AG04449 (cell line): ENCODE measurements at regions not wholly inside any gene's neighbourhood (a gene's known extent, or its start where the extent isn't known, plus 50 kb on each side); places are given as distances from the start of the nearest gene placed in this dataset.

ENCODE experiments used
- CTCF ChIA-PET: fragments of 350-600 bp; formaldehyde crosslinking; extraction: SDS; loops from one replicate; lab custom pipeline; 2021; ENCODE audit warnings: antibody characterized with exemption; lab: Yijun Ruan, JAX
- POLR2A ChIA-PET: fragments of 400-600, 350-600 bp; formaldehyde crosslinking; extraction: SDS; loops from one replicate; lab custom pipeline; 2020; ENCODE audit warnings: antibody characterized with exemption, inconsistent platforms; lab: Yijun Ruan, JAX
- DNase-seq: peaks from one replicate; pipeline ENCODE4 v3.0.0-alpha.2; 2010; ENCODE audit warnings: low read depth, low spot score
- H3K4me3 ChIP-seq: 2 replicates; pipeline ENCODE4 v1.5.1; 2011; ENCODE audit warnings: low read depth, mild to moderate bottlenecking, control low read depth, low read length
- CTCF ChIP-seq: IDR thresholded peaks from one replicate; pipeline ENCODE4 v1.5.1; 2011; ENCODE audit warnings: mild to moderate bottlenecking, moderate library complexity, low read length, control low read depth, inconsistent platforms; ENCODE audit not compliant: insufficient read depth; ENCODE audit errors: missing control alignments

- TF ChIP-seq CTCF = no peak
- ChIA-PET CTCF (no interaction called here), POLR2A (no interaction called here)
- DNase-seq = no peak
- no peak overlapping the region for H3K4me3 ChIP-seq
Measured at GRCh38 chr5:89777758-89778157, 631.8 kb downstream of the CETN3 start.

- H3K4me3 ChIP-seq = no peak overlapping the region
- peak; percentile 14 for DNase-seq
- no peak for TF ChIP-seq CTCF
- ChIA-PET CTCF (no interaction called here), POLR2A (no interaction called here)
Measured at GRCh38 chr5:89769975-89770374, 639.6 kb downstream of the CETN3 start.

GRCh38 chr5:89759802-89760201 is 649.8 kb downstream of the CETN3 start:
- H3K4me3 ChIP-seq = no peak overlapping the region
- ChIA-PET POLR2A (no interaction called here), CTCF (no interaction called here)
- no peak for TF ChIP-seq CTCF
- no peak for DNase-seq

- no peak overlapping the region for H3K4me3 ChIP-seq
- no peak for TF ChIP-seq CTCF
- POLR2A ChIA-PET = no interaction called here
- CTCF ChIA-PET = interaction anchor here (1.0 kb wide), 1 partner anchor 507 kb away, joined by 3 read pairs; no protein-coding TSS in a partner anchor
- no peak for DNase-seq
Measured at GRCh38 chr5:89758146-89758545, 651.4 kb downstream of the CETN3 start.

- CTCF ChIA-PET = interaction anchor here (1.4 kb wide), 1 partner anchor 1029 kb away, joined by 3 read pairs; no protein-coding TSS in a partner anchor
Measured at GRCh38 chr5:89756955-89757354, 652.6 kb downstream of the CETN3 start.

GRCh38 chr5:89755024-89755423 is 654.5 kb downstream of the CETN3 start:
- no peak for DNase-seq
- POLR2A ChIA-PET = no interaction called here
- CTCF ChIA-PET = no interaction called here
- TF ChIP-seq CTCF = no peak
- no peak overlapping the region for H3K4me3 ChIP-seq

More at GRCh38 chr5:89756955-89757354, 652.6 kb downstream of the CETN3 start:
- POLR2A ChIA-PET = no interaction called here
- no peak for DNase-seq
- no peak overlapping the region for H3K4me3 ChIP-seq
- no peak for TF ChIP-seq CTCF
